Activated naive CD8-positive, alpha-beta T cell (primary cell): ENCODE measurements at regions not wholly inside any gene's neighbourhood (a gene's known extent, or its start where the extent isn't known, plus 50 kb on each side); places are given as distances from the start of the nearest gene placed in this dataset.

Source experiments
- H3K27ac Mint-ChIP-seq: one replicate; pipeline ENCODE4 v1.8.0; 2021; ENCODE audit warnings: mixed read lengths
- H3K27me3 Mint-ChIP-seq: one replicate; pipeline ENCODE4 v1.8.0; 2021; ENCODE audit warnings: mixed read lengths
- H3K36me3 Mint-ChIP-seq: one replicate; pipeline ENCODE4 v1.8.0; 2021; ENCODE audit warnings: mixed read lengths
- H3K4me1 Mint-ChIP-seq: one replicate; pipeline ENCODE4 v1.8.0; 2021; ENCODE audit warnings: low read depth, mixed read lengths
- H3K4me3 Mint-ChIP-seq: one replicate; pipeline ENCODE4 v1.8.0; 2021; ENCODE audit warnings: mild to moderate bottlenecking, mixed read lengths
- H3K9me3 Mint-ChIP-seq: one replicate; pipeline ENCODE4 v1.8.0; 2021; ENCODE audit warnings: low read depth, mixed read lengths

DNA sequence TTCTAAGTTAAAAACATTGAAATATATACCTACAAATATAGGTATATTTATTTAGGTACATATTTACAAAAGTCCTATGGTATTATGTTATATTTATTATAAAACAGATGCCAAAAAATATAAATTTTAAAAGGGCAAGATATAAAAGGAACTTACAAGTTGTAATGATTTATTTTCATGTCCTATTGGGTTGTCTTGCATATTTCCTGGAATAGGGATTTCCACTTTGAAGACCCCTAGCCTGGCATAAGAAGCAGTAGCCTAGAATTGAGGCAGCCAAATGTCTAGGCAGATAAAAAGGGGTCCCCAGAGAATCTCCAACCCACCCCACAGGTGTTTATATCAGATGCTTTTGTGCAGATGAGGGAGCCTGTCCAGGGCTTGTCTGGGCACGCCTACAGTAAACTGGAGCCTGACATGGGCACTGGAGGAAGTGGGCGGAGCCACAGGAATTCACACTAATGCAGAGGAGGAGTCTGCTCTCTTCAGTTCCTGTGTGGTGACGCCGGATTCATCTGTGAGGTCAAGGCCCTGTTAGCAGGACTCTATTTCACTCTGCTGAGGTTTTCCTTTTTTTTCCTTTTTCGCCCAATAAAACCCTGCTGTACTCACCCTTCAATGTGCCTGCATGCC is 1088.9 kb upstream of the PIK3C3 start:
- Mint-ChIP-seq H3K27ac (no peak overlapping the region), H3K4me1 (no peaks in the 10 kb centered on the region), H3K9me3 (peaks cover 11% of the 10 kb centered on the region), H3K27me3 (no peaks in the 10 kb centered on the region), H3K36me3 (no peaks in the 10 kb centered on the region), H3K4me3 (no peak overlapping the region)

DNA sequence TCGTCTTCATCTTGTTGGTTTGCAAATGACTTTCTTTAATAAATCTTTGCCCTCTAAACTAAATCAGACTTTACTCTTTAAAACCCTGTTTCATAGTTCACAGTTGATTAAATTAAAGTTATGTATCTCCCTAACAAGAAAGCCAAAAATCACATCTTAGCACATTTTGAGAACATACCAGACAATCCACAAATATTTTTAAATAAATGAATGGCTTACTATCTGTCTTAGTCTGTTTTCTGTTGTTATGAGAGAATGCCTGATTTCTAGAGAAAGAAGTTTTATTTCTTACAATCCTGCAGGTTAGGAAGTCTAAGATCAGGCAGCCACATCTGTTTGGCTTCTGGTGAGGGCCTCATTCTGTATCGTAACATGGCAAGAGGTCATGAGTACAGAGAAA is 1090.2 kb upstream of the PIK3C3 start:
- no peaks in the 10 kb centered on the region for H3K36me3 Mint-ChIP-seq
- no peak overlapping the region for H3K27ac Mint-ChIP-seq
- H3K4me3 Mint-ChIP-seq = no peak overlapping the region
- peaks cover 11% of the 10 kb centered on the region for H3K9me3 Mint-ChIP-seq
- H3K4me1 Mint-ChIP-seq = no peaks in the 10 kb centered on the region
- H3K27me3 Mint-ChIP-seq = no peaks in the 10 kb centered on the region

DNA sequence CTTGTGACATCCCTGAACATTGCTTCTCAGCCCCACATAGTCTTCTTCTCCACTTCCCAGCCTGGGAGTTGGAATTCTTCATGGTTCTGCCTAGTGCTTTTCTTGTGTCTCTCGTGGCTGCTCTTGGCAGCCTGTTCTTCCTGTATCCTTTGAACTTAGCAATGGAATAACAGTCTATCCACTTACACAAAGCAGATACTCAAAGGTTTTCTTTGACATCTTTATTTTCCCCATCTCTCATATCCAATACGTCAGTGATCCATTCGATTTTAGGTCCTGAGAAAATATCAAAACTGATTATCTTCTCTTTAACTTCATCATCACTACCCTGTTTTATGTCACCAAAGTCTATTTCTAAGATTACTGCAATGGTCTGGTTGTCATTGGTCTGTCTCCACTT is 1091.2 kb upstream of the PIK3C3 start:
- Mint-ChIP-seq H3K9me3 (peaks cover 11% of the 10 kb centered on the region), H3K27ac (no peak overlapping the region), H3K36me3 (no peaks in the 10 kb centered on the region), H3K4me3 (no peak overlapping the region), H3K4me1 (no peaks in the 10 kb centered on the region), H3K27me3 (no peaks in the 10 kb centered on the region)

- H3K4me3 Mint-ChIP-seq = no peak overlapping the region
- H3K4me1 Mint-ChIP-seq = no peaks in the 10 kb centered on the region
- no peaks in the 10 kb centered on the region for H3K36me3 Mint-ChIP-seq
- H3K9me3 Mint-ChIP-seq = peaks cover 15% of the 10 kb centered on the region
- no peak overlapping the region for H3K27ac Mint-ChIP-seq
- H3K27me3 Mint-ChIP-seq = no peaks in the 10 kb centered on the region
These were observed 1094.8 kb upstream of the PIK3C3 start for GRCh38 chr18:40860189-40860588.

- Mint-ChIP-seq H3K27me3 (no peaks in the 10 kb centered on the region), H3K27ac (no peak overlapping the region), H3K36me3 (no peaks in the 10 kb centered on the region), H3K9me3 (peaks cover 16% of the 10 kb centered on the region), H3K4me3 (no peak overlapping the region), H3K4me1 (no peaks in the 10 kb centered on the region)
These were observed 1099.4 kb upstream of the PIK3C3 start for GRCh38 chr18:40855661-40856060.

DNA sequence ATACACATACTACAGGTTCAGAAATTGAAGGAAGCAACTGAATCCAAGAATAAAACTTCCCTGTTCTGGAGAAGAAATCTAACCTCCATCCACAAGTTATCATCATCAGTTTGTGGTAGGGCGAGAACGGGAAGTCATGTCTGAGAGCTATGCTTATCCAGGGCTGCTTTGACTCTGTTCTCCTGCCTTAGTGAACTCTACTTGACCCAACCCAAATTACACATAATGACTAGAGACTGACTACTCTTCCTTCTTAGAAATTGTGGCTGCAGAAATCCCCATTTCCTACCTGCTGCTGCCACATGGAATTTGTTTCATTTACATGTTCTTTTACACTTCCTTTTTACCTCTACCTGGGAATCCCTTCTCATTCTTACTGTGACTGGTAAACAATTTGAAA is 1102.6 kb upstream of the PIK3C3 start:
- H3K4me1 Mint-ChIP-seq = no peaks in the 10 kb centered on the region
- no peaks in the 10 kb centered on the region for H3K36me3 Mint-ChIP-seq
- H3K27me3 Mint-ChIP-seq = no peaks in the 10 kb centered on the region
- no peak overlapping the region for H3K4me3 Mint-ChIP-seq
- peaks cover 15% of the 10 kb centered on the region for H3K9me3 Mint-ChIP-seq
- no peak overlapping the region for H3K27ac Mint-ChIP-seq

DNA sequence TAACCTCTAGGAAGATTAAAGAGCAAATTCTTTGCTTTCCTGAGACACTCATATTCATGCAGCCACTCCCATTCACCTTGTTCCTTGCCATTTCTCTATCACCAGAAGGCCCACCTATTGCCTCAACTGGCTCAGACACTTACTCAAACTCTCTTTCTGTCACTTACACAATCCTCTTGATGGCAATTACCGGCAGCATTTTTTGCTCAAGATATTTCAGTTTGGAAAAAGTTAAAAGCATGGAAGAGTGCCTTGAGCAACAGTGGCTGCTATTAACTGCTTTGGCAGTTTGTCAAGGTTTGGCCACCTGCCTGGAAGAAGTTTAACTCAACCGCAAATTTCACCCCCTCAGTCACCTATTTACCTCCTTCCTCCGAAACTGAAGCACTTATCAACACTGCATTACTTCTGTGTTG is 1104.0 kb upstream of the PIK3C3 start:
- Mint-ChIP-seq H3K4me1 (no peaks in the 10 kb centered on the region), H3K27ac (no peak overlapping the region)

DNA sequence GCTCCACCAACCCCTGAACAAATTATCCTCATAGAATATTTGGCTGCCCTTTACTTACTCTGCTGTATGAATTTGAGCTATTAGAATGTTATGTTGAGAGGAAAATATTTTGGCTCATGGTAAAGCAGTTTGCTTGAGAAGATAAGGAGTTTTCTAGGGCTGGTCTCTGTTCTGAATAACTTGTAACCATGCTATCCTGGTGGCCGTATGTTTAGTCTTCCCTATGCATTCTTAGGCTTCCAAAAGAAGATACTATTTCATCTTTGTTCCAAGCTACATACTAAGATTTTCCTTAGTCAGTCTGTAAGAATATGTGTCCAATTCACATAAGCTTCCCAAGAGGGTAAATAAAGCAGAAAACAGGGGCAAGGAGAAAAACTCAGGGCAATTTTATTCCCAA is 1105.1 kb upstream of the PIK3C3 start:
- no peaks in the 10 kb centered on the region for H3K36me3 Mint-ChIP-seq
- no peak overlapping the region for H3K27ac Mint-ChIP-seq
- no peaks in the 10 kb centered on the region for H3K4me1 Mint-ChIP-seq
- no peak overlapping the region for H3K4me3 Mint-ChIP-seq
- no peaks in the 10 kb centered on the region for H3K27me3 Mint-ChIP-seq
- peaks cover 12% of the 10 kb centered on the region for H3K9me3 Mint-ChIP-seq

More for the DNA sequence above, 1104.0 kb upstream of the PIK3C3 start:
- Mint-ChIP-seq H3K36me3 (no peaks in the 10 kb centered on the region), H3K27me3 (no peaks in the 10 kb centered on the region), H3K4me3 (no peak overlapping the region), H3K9me3 (peaks cover 12% of the 10 kb centered on the region)

DNA sequence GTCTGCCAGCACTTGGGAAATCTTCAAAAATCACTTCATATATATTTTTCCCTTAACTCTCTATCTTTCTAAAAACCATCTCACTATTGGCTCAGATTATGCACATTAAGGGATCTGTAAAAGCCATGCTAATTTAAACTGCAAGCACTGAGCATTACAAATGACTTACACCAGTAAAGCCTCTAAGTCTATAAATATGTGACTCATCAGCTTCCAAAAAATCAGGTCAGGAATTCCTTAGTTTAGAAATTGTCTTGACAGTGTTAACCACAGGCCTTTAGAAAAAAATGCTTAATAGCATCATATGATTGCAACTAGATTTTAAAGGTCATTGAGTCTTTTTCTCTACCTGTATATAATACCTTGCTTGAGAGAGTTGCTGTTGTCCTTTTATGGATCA is 1113.6 kb upstream of the PIK3C3 start:
- no peak overlapping the region for H3K4me3 Mint-ChIP-seq
- peaks cover 16% of the 10 kb centered on the region for H3K9me3 Mint-ChIP-seq
- no peak overlapping the region for H3K27ac Mint-ChIP-seq
- H3K4me1 Mint-ChIP-seq = no peaks in the 10 kb centered on the region
- H3K27me3 Mint-ChIP-seq = no peaks in the 10 kb centered on the region
- H3K36me3 Mint-ChIP-seq = no peaks in the 10 kb centered on the region

DNA sequence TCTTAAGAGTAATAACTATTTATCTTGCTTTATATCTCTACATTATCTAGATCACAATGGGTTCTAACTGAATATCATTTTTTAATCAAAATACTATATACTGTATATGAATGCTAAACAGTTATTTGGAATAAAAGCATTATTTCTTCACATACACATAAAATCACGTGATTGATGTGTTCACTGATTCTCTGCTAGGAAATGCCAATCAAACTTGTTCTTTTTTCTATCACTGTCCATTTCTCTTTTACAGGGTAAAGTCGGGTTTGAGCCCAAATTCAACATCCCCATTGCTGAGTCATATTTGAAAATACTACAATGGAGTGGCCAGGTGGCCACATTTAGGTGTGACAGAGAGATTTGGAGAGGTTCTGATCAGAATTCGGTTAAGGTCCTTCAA is 1114.0 kb upstream of the PIK3C3 start:
- no peaks in the 10 kb centered on the region for H3K4me1 Mint-ChIP-seq
- H3K4me3 Mint-ChIP-seq = no peak overlapping the region
- H3K36me3 Mint-ChIP-seq = no peaks in the 10 kb centered on the region
- peaks cover 16% of the 10 kb centered on the region for H3K9me3 Mint-ChIP-seq
- H3K27me3 Mint-ChIP-seq = no peaks in the 10 kb centered on the region
- no peak overlapping the region for H3K27ac Mint-ChIP-seq

GRCh38 chr18:40832362-40832761 is 1122.7 kb upstream of the PIK3C3 start:
- peaks cover 8% of the 10 kb centered on the region for H3K9me3 Mint-ChIP-seq

DNA sequence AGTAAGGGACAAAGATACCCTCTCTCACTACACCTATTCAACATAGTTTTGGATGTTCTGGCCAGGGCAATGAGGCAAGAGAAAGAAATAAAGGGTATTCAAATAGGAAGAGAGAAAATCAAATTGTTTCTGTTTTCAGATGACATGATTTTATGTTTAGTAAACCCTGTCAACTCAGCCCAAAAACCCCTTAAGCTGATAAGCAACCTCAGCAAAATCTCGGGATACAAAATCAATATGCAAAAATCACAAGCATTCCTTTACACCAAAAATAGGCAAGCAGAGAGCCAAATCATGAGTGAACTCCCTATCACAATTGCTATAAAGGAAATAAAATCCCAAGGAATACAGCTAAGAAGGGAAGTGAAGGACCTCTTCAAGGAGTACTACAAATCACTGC is 1130.7 kb upstream of the PIK3C3 start:
- H3K4me3 Mint-ChIP-seq = no peak overlapping the region
- H3K9me3 Mint-ChIP-seq = peaks cover 6% of the 10 kb centered on the region
- no peak overlapping the region for H3K27ac Mint-ChIP-seq
- H3K36me3 Mint-ChIP-seq = no peaks in the 10 kb centered on the region
- H3K4me1 Mint-ChIP-seq = no peaks in the 10 kb centered on the region
- H3K27me3 Mint-ChIP-seq = no peaks in the 10 kb centered on the region

More at GRCh38 chr18:40832362-40832761, 1122.7 kb upstream of the PIK3C3 start:
- no peak overlapping the region for H3K4me3 Mint-ChIP-seq
- H3K36me3 Mint-ChIP-seq = no peaks in the 10 kb centered on the region
- no peaks in the 10 kb centered on the region for H3K27me3 Mint-ChIP-seq
- no peak overlapping the region for H3K27ac Mint-ChIP-seq
- H3K4me1 Mint-ChIP-seq = no peaks in the 10 kb centered on the region

DNA sequence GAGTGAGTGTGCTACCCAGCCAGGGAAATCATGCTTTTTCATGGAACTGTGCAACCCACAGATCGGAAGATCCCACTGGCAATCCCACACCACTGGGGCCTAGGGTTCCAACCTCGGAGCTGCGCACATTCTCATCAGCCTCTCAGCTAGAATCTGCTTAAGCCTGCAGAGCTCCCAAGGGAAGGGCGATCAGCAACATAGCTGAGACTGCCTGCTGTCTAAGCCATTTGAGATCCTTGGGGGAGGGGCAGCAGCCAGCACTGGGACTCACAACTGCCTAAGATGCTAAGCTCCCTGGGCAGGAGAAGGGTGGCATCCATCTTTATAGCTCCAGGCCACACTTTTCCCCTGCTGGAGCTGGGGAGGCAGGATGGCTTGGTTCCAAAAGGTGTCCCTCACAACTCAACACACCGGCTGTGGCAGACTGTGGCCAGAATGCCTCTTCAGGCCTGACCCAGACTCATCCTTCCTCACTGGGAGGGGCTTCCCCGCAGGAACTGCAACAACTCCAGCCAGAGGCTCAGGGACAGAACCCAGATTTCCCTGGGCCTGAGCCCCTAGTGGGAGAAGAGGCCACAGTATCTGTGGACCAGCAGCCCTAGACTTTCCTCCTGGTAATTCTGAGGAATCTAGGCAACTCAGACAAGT is 1133.3 kb upstream of the PIK3C3 start:
- H3K36me3 Mint-ChIP-seq = no peaks in the 10 kb centered on the region
- H3K4me3 Mint-ChIP-seq = no peak overlapping the region
- no peaks in the 10 kb centered on the region for H3K27me3 Mint-ChIP-seq
- H3K27ac Mint-ChIP-seq = no peak overlapping the region
- H3K4me1 Mint-ChIP-seq = no peaks in the 10 kb centered on the region
- peaks cover 9% of the 10 kb centered on the region for H3K9me3 Mint-ChIP-seq

DNA sequence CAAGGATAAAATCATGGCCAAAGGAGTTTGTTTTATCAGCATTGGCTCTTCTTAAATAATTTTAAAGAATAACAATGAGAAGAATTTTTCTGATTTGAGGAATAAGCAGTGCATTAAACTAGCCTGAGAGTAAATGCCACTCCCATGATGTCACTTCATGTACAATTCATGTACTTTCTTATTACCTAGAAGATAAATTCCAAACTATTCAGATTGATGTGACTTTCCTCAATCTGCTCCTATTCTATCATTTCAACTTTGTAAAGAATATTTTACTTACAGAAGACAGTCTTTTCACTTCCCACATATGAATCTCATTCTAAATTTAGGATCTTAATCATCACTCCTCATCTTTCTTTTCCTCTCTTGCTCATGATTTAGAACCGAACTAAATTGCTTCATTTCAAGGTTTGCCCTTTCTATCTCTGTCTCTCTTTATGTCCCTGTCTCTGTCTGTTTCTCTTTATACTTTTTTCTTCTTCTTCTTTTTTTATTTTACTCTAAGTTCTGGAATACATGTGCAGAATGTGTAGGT is 1142.0 kb upstream of the PIK3C3 start:
- Mint-ChIP-seq H3K9me3 (no peaks in the 10 kb centered on the region), H3K4me1 (no peaks in the 10 kb centered on the region), H3K27me3 (no peaks in the 10 kb centered on the region), H3K4me3 (no peak overlapping the region), H3K36me3 (no peaks in the 10 kb centered on the region), H3K27ac (no peak overlapping the region)

- Mint-ChIP-seq H3K36me3 (no peaks in the 10 kb centered on the region), H3K27ac (no peak overlapping the region), H3K27me3 (no peaks in the 10 kb centered on the region), H3K4me3 (no peak overlapping the region), H3K9me3 (no peaks in the 10 kb centered on the region), H3K4me1 (no peaks in the 10 kb centered on the region)
These were observed 1144.7 kb upstream of the PIK3C3 start for GRCh38 chr18:40810372-40810771.

DNA sequence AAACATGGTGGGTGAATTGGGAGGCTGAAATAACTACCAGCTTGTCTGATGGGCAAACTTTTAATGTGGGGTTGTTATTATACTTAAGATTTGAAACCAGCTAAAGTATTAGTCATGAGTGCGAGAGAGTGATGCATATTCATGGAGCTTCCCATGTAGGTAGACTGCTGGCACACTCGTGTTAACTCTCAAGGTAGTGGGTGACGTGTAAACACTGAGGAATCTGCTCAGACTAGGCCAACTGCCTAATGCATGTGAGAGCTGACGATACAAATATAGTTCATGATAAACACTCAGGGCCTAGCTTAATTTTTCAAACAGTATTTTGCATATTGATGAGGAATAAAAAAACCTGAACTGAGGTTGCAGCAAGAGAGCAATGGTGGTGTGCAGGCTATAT is 1165.7 kb upstream of the PIK3C3 start:
- no peaks in the 10 kb centered on the region for H3K4me1 Mint-ChIP-seq
- no peaks in the 10 kb centered on the region for H3K27me3 Mint-ChIP-seq
- no peaks in the 10 kb centered on the region for H3K36me3 Mint-ChIP-seq
- H3K27ac Mint-ChIP-seq = no peak overlapping the region
- peaks cover 13% of the 10 kb centered on the region for H3K9me3 Mint-ChIP-seq
- no peak overlapping the region for H3K4me3 Mint-ChIP-seq
